ENCODE measurements at regions not wholly inside any gene's neighbourhood (a gene's known extent, or its start where the extent isn't known, plus 50 kb on each side); places are given as distances from the start of the nearest gene placed in this dataset.
A peak's percentile ranks its signal among the peaks of the same experiment; 100 is the strongest.

DNA sequence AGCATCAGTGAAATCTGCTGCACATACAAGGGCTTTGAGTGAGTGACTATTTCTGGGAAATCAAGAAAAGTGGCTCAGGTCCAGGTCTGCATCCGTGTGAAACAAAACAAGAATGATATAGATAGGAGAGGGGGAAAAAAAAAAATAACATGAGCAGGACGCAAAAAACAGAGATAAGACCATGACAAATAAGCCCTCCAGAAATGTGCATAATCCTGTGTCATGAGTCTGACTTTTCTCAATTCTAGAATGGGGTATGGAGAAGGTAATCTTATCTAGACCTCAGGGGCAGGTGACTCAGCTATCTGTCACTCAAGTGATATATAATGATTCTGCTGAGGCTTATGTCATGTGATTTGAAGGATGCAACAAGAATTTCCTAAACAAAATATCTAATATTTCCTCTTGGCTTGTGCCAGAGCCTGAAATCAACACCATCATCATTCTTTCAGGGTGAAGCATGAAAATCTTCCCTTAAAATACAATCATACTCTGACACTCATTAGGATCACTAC is 250.0 kb downstream of the PHLDA1 start (continued):
- TF ChIP-seq ETS2 (tag; IDR thresholded peaks at IDR 0.05; ENCODE audit: borderline replicate concordance, poor library complexity, severe bottlenecking) (no peak), SUPT5H (IDR thresholded peaks at IDR 0.05) (no peak), TRIM28 (IDR thresholded peaks at IDR 0.05) (no peak), TRIM24 (IDR thresholded peaks at IDR 0.05) (peak; percentile 80 to 81), MBD2 (IDR thresholded peaks at IDR 0.05; ENCODE audit: borderline replicate concordance, low read depth) (peak; percentile 30; the same call in 1 of the 2 replicates), RCOR1 (IDR thresholded peaks at IDR 0.05; ENCODE audit: borderline replicate concordance in 1 of 2, low read depth in 2 of 2, low read length in 2 of 2) (peak; percentile 20 to 81; a peak in 3 of 4 replicates), RBM14 (IDR thresholded peaks at IDR 0.05; ENCODE audit: borderline replicate concordance, insufficient read depth, low read depth, low read length) (no peak), NR2C1 (IDR thresholded peaks at IDR 0.05) (no peak), NR2C1 (tag; IDR thresholded peaks at IDR 0.05) (peak; percentile 26; the same call in 1 of the 2 replicates), CXXC5 (CRISPR knock-in tag; IDR thresholded peaks at IDR 0.05) (peak; percentile 83), ZNF764 (CRISPR knock-in tag; IDR thresholded peaks at IDR 0.05; ENCODE audit: low read depth) (no peak), HDAC1 (IDR thresholded peaks at IDR 0.05) (peak in 1 of 2 experiments; percentile 79; a peak in 2 of 4 replicates), SMC3 (conservative IDR thresholded peaks at IDR 0.05; ENCODE audit: insufficient read depth, low read depth, low read length) (no peak), CSDE1 (IDR thresholded peaks at IDR 0.05) (no peak), ZNF695 (CRISPR knock-in tag; IDR thresholded peaks at IDR 0.05) (no peak), HDGF (IDR thresholded peaks at IDR 0.05) (no peak), C11orf30 (IDR thresholded peaks at IDR 0.05; ENCODE audit: low read depth) (peak; percentile 81), ATF1 (CRISPR knock-in tag; IDR thresholded peaks at IDR 0.05) (no peak), ATF1 (tag; IDR thresholded peaks at IDR 0.05) (peak; percentile 60), RBFOX2 (IDR thresholded peaks at IDR 0.05; ENCODE audit: low read depth, low read length) (no peak), FOXJ2 (tag; IDR thresholded peaks at IDR 0.05) (0 out of 2 replicates have a peak, but pooled peaks have one; percentile 23)
- TF ChIP-seq, protein P1, sequence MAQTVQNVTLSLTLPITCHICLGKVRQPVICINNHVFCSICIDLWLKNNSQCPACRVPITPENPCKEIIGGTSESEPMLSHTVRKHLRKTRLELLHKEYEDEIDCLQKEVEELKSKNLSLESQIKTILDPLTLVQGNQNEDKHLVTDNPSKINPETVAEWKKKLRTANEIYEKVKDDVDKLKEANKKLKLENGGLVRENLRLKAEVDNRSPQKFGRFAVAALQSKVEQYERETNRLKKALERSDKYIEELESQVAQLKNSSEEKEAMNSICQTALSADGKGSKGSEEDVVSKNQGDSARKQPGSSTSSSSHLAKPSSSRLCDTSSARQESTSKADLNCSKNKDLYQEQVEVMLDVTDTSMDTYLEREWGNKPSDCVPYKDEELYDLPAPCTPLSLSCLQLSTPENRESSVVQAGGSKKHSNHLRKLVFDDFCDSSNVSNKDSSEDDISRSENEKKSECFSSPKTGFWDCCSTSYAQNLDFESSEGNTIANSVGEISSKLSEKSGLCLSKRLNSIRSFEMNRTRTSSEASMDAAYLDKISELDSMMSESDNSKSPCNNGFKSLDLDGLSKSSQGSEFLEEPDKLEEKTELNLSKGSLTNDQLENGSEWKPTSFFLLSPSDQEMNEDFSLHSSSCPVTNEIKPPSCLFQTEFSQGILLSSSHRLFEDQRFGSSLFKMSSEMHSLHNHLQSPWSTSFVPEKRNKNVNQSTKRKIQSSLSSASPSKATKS (CRISPR knock-in tag; IDR thresholded peaks at IDR 0.05): no peak
- TF ChIP-seq, protein P2, sequence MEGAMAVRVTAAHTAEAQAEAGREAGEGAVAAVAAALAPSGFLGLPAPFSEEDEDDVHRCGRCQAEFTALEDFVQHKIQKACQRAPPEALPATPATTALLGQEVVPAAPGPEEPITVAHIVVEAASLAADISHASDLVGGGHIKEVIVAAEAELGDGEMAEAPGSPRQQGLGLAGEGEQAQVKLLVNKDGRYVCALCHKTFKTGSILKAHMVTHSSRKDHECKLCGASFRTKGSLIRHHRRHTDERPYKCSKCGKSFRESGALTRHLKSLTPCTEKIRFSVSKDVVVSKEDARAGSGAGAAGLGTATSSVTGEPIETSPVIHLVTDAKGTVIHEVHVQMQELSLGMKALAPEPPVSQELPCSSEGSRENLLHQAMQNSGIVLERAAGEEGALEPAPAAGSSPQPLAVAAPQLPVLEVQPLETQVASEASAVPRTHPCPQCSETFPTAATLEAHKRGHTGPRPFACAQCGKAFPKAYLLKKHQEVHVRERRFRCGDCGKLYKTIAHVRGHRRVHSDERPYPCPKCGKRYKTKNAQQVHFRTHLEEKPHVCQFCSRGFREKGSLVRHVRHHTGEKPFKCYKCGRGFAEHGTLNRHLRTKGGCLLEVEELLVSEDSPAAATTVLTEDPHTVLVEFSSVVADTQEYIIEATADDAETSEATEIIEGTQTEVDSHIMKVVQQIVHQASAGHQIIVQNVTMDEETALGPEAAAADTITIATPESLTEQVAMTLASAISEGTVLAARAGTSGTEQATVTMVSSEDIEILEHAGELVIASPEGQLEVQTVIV (CRISPR knock-in tag; IDR thresholded peaks at IDR 0.05; ENCODE audit: borderline replicate concordance): no peak
- TF ChIP-seq, protein P3, sequence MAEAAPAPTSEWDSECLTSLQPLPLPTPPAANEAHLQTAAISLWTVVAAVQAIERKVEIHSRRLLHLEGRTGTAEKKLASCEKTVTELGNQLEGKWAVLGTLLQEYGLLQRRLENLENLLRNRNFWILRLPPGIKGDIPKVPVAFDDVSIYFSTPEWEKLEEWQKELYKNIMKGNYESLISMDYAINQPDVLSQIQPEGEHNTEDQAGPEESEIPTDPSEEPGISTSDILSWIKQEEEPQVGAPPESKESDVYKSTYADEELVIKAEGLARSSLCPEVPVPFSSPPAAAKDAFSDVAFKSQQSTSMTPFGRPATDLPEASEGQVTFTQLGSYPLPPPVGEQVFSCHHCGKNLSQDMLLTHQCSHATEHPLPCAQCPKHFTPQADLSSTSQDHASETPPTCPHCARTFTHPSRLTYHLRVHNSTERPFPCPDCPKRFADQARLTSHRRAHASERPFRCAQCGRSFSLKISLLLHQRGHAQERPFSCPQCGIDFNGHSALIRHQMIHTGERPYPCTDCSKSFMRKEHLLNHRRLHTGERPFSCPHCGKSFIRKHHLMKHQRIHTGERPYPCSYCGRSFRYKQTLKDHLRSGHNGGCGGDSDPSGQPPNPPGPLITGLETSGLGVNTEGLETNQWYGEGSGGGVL (CRISPR knock-in tag; IDR thresholded peaks at IDR 0.05): no peak
- TF ChIP-seq, protein P4, sequence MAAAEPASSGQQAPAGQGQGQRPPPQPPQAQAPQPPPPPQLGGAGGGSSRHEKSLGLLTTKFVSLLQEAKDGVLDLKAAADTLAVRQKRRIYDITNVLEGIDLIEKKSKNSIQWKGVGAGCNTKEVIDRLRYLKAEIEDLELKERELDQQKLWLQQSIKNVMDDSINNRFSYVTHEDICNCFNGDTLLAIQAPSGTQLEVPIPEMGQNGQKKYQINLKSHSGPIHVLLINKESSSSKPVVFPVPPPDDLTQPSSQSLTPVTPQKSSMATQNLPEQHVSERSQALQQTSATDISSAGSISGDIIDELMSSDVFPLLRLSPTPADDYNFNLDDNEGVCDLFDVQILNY (CRISPR knock-in tag; IDR thresholded peaks at IDR 0.05): no peak
